GM10266 (cell line): ENCODE measurements at regions not wholly inside any gene's neighbourhood (a gene's known extent, or its start where the extent isn't known, plus 50 kb on each side); places are given as distances from the start of the nearest gene placed in this dataset.
"Not testable (repeated sequence)": the region's sequence is repeated elsewhere in the genome, so short reads cannot be mapped to it uniquely, and the experiment has no call there.

ENCODE experiments used
- DNase-seq: peaks from one replicate; pipeline ENCODE4 v3.0.0; 2012; ENCODE audit errors: extremely low spot score
- TF ChIP-seq, protein P1 (sequence below): IDR thresholded peaks from 2 replicates; pipeline ENCODE4 v1.5.1; 2012; ENCODE audit warnings: mild to moderate bottlenecking, low read depth; ENCODE audit not compliant: control insufficient read depth, insufficient read depth; ENCODE audit errors: missing control alignments

DNA sequence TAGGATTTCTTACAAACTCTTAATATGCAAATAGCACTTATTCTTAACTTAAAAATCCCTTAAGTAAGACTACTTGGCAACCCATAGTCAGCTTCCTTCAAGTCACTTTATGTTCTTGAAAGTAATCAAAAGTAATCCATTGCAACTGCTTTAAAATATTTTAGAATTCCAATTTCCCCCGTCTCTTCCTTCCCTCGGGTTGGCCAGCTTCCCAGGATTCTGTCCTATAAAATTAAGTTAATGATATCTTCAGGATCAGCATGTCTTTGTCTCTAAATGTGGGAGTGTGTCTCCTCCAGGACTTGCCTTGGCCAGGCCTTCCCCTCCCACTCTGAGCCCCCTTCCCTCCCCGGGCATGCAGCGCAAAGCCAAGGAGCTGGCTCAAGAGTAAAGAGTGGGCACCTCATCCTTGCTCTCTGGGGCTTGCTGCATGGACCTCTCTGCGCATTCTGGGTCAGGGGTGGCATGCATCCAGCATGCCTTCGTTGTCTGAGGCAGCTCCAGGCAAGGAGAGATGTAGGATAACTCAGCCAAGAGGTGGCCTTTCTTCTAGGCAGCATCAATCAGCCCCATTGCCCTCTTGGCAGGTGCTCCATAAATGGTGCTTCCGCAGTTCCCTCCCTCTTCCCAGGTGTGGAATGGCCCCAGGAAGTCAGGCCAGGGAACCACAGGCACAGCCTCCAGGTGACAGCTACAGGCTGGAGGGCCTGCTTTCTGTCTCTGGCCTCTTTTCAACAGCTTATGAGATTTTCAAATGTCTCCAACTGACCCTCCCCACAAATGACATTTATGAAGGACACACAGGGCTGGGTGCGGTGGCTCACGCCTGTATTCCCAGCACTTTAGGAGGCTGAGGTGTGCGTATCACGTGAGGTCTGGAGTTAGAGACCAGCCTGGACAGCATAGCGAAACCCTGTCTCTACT, 108.7 kb upstream of the ALDH1A3 start:
- TF ChIP-seq, protein P1, sequence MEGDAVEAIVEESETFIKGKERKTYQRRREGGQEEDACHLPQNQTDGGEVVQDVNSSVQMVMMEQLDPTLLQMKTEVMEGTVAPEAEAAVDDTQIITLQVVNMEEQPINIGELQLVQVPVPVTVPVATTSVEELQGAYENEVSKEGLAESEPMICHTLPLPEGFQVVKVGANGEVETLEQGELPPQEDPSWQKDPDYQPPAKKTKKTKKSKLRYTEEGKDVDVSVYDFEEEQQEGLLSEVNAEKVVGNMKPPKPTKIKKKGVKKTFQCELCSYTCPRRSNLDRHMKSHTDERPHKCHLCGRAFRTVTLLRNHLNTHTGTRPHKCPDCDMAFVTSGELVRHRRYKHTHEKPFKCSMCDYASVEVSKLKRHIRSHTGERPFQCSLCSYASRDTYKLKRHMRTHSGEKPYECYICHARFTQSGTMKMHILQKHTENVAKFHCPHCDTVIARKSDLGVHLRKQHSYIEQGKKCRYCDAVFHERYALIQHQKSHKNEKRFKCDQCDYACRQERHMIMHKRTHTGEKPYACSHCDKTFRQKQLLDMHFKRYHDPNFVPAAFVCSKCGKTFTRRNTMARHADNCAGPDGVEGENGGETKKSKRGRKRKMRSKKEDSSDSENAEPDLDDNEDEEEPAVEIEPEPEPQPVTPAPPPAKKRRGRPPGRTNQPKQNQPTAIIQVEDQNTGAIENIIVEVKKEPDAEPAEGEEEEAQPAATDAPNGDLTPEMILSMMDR = no peak

DNA sequence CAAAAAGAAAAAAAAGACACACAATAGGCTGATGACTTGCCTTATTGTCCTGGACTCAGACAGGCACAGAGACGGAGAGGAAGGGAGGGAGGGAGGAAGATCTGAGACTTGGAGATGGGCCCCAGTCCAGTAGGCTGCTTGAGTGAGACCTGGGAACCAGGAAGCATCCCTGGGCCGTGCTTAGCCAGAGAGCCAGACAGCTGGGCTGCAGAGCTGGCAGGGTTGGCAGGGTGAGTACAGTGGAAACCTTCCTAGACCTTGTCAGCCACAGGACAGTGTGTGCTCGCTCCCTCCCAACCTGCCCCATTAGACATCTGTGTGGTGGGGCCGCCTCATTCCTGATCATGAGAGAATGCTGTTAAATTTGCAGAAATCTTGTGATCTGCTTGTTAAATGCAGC, 107.9 kb upstream of the ALDH1A3 start:
- TF ChIP-seq, protein P1 = no peak
- peak; percentile 6 for DNase-seq

More for the DNA sequence above, 108.7 kb upstream of the ALDH1A3 start:
- peak; percentile 5 for DNase-seq

DNA sequence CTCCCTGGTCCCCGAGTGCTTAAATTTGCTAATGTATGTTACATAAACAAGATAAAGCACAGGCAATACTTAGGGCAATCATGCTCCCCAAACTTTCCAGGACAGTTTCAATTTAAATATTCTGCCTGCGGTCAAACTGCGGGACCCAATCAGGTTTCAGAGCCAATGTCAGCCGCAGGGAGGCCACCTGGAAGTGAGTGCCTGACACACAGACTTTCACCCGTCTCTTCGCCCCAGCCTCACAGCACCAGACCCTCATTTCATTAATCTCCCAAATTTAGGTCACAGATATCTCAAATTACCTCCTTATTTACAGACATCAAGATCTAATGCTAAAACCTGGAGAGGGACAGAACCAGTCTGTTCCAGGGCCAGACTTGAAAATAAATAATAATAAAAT, 107.2 kb upstream of the ALDH1A3 start:
- no peak for DNase-seq
- TF ChIP-seq, protein P1 = no peak

DNA sequence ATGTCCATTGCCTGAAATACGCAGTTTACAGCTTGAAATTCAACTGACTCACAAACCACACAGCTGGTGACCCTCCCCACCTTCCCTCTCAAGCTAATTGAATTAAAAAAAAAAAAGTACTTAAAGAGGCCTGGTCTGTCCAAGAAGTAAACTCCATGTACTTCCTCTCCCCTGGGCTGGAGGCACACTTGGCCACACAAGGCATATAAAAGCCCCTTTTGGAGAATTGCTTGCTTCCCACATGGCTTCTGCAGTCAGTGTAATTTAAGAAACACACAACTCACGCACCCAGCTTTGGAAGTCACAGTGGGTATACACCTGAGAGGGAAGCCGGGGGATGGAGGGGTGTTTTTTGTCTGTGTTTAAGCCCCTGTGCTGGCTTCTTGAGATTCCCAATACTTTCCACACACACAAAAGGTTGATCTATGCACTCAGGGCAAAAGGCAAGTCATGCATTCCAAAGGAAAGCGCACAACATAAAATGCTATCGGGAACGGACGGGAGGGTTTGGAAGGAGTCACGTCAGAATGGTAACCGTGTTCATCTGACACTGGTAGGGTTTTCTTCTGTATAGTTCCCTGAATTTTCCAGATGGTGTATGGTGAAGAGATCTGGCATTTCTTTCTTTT, 106.6 kb upstream of the ALDH1A3 start:
- TF ChIP-seq, protein P1 = no peak
- DNase-seq = no peak

DNA sequence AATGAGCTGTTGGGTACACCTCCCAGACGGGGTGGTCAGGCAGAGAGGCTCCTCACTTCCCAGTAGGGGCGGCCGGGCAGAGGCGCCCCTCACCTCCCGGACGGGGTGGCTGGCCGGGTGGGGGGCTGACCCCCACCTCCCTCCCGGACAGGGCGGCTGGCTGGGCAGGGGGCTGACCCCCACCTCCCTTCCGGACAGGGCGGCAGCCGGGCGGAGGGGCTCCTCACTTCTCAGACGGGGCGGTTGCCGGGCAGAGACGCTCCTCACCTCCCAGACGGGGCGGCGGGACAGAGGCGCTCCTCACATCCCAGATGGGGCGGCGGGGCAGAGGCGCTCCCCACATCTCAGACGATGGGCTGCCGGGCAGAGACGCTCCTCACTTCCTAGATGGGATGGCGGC, 105.6 kb upstream of the ALDH1A3 start:
- not testable (repeated sequence) for DNase-seq

DNA sequence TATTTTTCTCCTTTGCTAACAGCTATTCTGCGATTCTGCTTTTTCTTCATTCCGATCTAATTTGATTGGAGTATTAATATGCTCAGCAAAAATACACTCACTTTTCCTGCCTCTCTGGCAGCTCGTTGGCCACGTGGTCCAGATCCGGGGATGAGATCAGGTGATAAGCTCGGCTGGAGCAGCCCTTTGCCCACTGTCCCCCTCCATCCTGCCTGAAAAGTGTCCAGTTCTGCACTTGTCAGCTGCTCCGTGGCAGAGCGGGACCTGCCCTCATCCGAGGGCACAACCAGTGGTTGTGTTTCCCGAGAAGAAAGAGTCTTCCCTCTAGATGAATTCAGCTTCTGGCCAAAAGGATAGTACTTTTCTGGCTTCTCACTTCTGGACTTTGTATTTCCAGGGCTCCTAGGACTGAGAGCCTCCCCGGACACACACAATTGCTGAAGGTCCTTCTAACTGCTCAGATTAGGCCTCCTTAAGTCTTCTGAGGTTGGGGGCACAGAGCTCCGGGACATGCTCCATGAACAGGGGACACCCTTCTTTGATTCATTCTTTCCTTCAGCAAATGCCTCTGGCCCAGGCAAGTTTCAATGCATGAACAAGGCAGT, 103.9 kb upstream of the ALDH1A3 start:
- TF ChIP-seq, protein P1 = no peak
- DNase-seq = no peak

DNA sequence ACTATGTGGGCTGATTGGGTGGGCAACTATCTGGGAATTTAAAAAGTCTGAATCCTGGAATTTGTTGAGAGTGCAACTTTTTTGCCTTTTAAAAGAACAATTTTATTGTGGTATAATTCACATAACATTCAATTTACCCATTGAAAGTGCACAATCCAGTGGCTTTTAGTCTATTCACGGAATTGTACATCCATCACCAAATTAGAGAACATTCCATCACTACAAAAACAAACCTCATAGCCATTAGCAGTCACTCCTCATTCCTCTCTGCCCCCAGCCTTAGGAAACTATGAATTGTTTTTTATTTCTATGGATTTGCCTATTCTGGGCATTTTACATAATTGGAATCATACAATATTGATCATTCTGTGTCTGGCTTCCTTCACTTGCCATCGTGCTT, 101.8 kb upstream of the ALDH1A3 start:
- TF ChIP-seq, protein P1 = no peak
- no peak for DNase-seq
